Stomach smooth muscle (tissue), 2 donors: ENCODE measurements at regions not wholly inside any gene's neighbourhood (a gene's known extent, or its start where the extent isn't known, plus 50 kb on each side); places are given as distances from the start of the nearest gene placed in this dataset.
A peak's percentile ranks its signal among the peaks of the same experiment; 100 is the strongest.

Source experiments
- H3K27ac ChIP-seq: one replicate; pipeline ENCODE4 v1.7.0; 2013; ENCODE audit warnings: mild to moderate bottlenecking, low read length, inconsistent platforms
- H3K27me3 ChIP-seq, 2 donors: one replicate each; pipeline ENCODE4 v1.7.0; 2013; ENCODE audit warnings: low read length in 2 of 2; ENCODE audit not compliant: insufficient read depth in 2 of 2, control insufficient read depth in 1 of 2
- H3K36me3 ChIP-seq, 2 donors: one replicate each; pipeline ENCODE4 v1.7.0; 2013; ENCODE audit warnings: low read length in 2 of 2; ENCODE audit not compliant: control insufficient read depth in 2 of 2, insufficient read depth in 2 of 2
- H3K4me1 ChIP-seq: one replicate; pipeline ENCODE4 v1.7.0; 2013; ENCODE audit warnings: low read length; ENCODE audit not compliant: control insufficient read depth, insufficient read depth
- H3K4me3 ChIP-seq, 2 donors: one replicate each; pipeline ENCODE4 v1.7.0; 2013; ENCODE audit warnings: low read length in 2 of 2
- H3K9ac ChIP-seq, 2 donors: one replicate each; pipeline ENCODE4 v1.7.0; 2013; ENCODE audit warnings: low read length in 2 of 2, mild to moderate bottlenecking in 1 of 2
- H3K9me3 ChIP-seq, 2 donors: one replicate each; pipeline ENCODE4 v1.7.0; 2013; ENCODE audit warnings: low read length in 2 of 2; ENCODE audit not compliant: control insufficient read depth in 2 of 2
- donor health status: healthy.
- donor health status: Pancreatic carcinoma.

DNA sequence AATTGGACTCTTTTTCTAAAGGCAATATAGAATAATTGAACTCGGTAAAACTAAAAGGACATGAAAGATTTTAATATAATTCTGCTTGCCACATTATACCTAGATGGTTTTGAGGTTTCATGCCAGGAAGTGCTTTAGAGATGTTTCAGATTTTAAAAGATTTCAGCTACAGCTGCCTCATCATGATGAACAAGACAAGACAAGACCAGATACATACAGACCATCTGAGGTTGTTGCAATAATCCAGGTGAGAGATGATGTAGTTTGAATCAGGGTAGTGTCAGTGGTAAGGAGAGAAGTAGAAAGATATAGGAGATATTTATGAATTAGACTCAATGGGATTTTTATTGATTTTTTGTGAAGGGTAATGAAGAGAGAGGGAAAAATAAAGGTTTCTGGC lies 374.3 kb upstream of the HSF2 start:
- H3K27ac ChIP-seq, result no peak overlapping the region
- H3K9me3 ChIP-seq, result no peaks in the 10 kb centered on the region
- no peak overlapping the region for H3K4me3 ChIP-seq
- no peaks in the 10 kb centered on the region for H3K4me1 ChIP-seq
- no peaks in the 10 kb centered on the region for H3K27me3 ChIP-seq
- H3K9ac ChIP-seq, result no peak overlapping the region
- H3K36me3 ChIP-seq, result no peaks in the 10 kb centered on the region

DNA sequence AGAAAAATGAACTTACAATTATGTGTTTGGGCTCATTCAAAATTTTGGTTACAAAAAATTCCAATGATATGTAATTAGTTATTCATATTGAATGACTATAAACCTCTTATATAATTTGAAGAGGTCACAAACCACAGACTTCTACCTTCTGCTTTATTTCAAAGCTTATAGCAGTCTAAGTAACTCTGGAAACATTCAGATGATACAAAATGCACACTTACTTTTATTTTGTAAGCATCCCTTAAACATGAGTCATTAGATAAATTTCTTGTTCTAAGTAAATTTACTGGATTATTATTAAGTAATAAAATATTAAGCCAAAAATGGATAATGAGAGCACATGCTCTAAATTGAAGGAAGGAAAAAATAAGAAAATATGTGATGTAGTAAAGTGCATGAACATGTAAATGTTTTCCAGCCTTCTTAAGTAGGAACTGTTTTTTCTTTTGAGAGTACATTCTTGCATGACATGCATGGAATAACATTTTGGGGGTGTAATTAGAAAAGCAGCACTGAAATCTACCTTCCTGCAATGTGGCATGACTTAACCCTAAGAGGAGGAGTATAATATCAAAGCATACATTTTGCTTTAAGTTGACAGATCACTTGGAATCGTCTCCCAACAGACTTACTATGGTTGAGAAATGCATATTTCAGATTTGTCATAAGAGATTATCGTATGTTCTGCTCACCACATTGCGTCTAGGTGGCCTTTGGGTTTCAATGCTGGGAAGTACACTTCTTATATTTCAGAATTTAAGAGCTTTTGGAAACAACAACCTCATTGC lies 372.7 kb upstream of the HSF2 start:
- no peak overlapping the region for H3K9ac ChIP-seq
- no peak overlapping the region for H3K4me3 ChIP-seq
- no peaks in the 10 kb centered on the region for H3K9me3 ChIP-seq
- H3K4me1 ChIP-seq, result no peaks in the 10 kb centered on the region
- H3K27me3 ChIP-seq, result no peaks in the 10 kb centered on the region
- H3K27ac ChIP-seq, result no peak overlapping the region
- no peaks in the 10 kb centered on the region for H3K36me3 ChIP-seq

DNA sequence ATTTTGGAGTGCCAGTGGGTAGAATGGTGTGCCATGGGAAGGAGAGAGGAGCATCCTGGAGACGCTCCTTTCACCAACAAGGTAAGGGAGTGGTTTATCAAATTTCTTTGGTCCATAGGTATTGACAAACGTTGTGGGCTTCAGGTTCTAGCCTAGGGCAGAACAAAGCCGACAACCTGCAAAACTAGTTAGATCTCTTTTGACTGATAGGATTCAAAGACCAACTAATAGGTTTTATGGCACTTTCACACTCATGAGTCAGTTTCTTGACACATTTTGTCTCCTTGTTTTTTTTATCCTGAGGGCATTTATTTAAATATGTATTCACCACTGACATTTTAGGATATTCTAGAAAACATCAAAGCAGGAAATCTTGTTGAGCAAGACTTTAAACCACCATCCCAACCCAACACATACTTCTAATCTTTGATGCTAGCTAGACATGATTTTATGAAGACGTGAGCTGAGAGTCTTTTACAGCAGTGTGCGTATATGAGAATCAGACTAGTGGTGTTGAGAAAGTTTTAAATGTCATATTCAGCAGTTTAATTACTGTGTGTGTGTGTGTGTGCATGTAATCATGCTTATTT lies 370.4 kb upstream of the HSF2 start:
- no peak overlapping the region for H3K9ac ChIP-seq
- H3K4me3 ChIP-seq, result no peak overlapping the region
- H3K27ac ChIP-seq, result no peak overlapping the region
- H3K4me1 ChIP-seq, result no peaks in the 10 kb centered on the region
- no peaks in the 10 kb centered on the region for H3K9me3 ChIP-seq
- no peaks in the 10 kb centered on the region for H3K36me3 ChIP-seq
- no peaks in the 10 kb centered on the region for H3K27me3 ChIP-seq

DNA sequence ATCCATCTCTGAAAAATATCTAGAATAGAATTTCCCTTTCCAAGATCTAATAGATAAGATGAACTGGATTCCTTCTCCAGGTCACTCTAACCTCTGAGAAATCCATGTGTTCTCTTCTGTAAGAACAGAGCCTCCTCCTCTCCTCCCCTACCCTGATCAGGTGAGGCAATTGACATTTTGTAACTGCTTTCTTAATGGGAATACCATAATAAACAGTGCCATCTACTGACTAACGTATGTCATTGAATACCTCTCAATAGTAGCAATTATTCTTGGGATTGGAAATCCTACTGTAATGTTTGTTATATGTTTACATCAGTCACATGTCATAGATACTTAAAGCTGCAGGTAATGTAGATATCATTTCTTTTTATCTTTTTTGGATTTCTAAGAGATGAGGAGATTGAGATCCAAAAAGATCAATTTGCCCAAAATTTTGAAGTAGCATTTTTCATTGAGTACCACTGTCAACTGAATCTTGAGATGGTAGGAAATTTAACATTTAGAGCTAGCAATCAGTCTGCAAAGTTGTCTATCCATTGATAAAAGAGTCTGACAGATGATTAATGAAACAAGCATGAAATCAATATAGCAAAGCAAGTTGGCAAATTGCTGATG lies 365.8 kb upstream of the HSF2 start:
- H3K36me3 ChIP-seq, result no peaks in the 10 kb centered on the region
- no peaks in the 10 kb centered on the region for H3K27me3 ChIP-seq
- H3K4me1 ChIP-seq, result no peaks in the 10 kb centered on the region
- no peak overlapping the region for H3K9ac ChIP-seq
- no peaks in the 10 kb centered on the region for H3K9me3 ChIP-seq
- H3K4me3 ChIP-seq, result no peak overlapping the region
- no peak overlapping the region for H3K27ac ChIP-seq

DNA sequence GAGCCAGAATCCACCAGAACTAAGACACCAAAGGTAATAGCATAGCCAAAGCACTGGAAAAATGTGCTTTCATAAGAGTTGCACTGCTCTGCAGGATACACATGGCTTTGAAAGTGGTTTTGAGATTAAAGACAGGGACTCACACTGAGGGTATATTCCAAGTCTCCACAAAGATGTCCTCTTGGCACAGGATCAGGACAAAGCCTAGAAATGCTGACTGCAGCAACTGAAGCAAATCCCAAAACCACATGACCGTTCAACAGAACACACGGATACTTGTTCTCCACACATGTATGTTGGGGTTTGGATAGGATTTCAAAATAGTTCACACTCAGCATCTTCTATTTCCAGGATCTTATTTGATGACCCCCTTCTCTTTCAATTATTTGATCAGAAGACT lies 364.3 kb upstream of the HSF2 start:
- Histone ChIP-seq H3K4me1 (no peaks in the 10 kb centered on the region), H3K27ac (no peak overlapping the region), H3K9me3 (no peaks in the 10 kb centered on the region)

DNA sequence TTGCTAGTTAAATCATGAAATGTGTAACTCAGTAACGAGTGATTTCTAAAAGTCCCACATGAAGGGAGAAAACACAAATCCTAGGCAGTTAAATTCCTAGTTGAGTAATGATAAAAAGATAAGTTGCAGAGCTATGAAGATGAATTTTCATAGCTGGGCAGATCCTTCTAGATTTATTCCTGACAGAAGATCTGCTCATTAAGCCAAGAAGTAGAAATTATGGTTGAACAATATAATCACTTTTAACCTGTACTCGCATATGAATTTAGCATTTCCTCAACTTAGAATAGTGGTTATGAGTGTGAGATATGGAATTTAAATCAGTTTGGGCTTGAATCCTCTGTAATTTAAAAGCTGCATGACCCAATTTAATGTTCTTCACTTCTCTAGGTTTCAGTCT lies 359.2 kb upstream of the HSF2 start:
- peaks cover 9% of the 10 kb centered on the region for H3K4me1 ChIP-seq

More for the DNA sequence above, 364.3 kb upstream of the HSF2 start:
- H3K36me3 ChIP-seq, result no peaks in the 10 kb centered on the region
- no peak overlapping the region for H3K4me3 ChIP-seq
- H3K9ac ChIP-seq, result no peak overlapping the region
- no peaks in the 10 kb centered on the region for H3K27me3 ChIP-seq

DNA sequence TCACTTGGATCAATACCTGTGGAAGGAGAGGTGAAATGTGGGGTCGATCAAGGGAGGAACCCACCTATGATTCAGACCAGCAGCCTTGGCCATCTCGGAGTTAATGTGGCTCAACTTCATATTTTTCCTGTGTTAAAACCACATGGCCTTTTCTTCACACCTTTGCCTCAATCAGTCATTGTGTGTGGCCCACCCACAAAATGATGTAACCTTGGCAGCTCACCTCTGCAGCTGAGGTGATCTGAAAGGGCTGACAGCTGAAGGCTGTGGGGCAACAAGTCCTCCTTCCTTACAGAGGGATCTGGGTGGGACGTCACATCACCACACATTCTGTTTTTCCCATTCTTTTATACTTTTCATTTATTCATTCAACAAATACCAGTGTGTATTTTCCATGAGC lies 357.1 kb upstream of the HSF2 start:
- Histone ChIP-seq H3K4me3 (no peak overlapping the region), H3K9me3 (no peaks in the 10 kb centered on the region), H3K36me3 (no peaks in the 10 kb centered on the region), H3K9ac (no peak overlapping the region), H3K27ac (peak overlapping the region; percentile 62), H3K4me1 (peaks cover 9% of the 10 kb centered on the region), H3K27me3 (no peaks in the 10 kb centered on the region)

More for the DNA sequence above, 359.2 kb upstream of the HSF2 start:
- Histone ChIP-seq H3K27ac (no peak overlapping the region), H3K9ac (no peak overlapping the region), H3K27me3 (no peaks in the 10 kb centered on the region), H3K4me3 (no peak overlapping the region), H3K9me3 (no peaks in the 10 kb centered on the region), H3K36me3 (no peaks in the 10 kb centered on the region)

DNA sequence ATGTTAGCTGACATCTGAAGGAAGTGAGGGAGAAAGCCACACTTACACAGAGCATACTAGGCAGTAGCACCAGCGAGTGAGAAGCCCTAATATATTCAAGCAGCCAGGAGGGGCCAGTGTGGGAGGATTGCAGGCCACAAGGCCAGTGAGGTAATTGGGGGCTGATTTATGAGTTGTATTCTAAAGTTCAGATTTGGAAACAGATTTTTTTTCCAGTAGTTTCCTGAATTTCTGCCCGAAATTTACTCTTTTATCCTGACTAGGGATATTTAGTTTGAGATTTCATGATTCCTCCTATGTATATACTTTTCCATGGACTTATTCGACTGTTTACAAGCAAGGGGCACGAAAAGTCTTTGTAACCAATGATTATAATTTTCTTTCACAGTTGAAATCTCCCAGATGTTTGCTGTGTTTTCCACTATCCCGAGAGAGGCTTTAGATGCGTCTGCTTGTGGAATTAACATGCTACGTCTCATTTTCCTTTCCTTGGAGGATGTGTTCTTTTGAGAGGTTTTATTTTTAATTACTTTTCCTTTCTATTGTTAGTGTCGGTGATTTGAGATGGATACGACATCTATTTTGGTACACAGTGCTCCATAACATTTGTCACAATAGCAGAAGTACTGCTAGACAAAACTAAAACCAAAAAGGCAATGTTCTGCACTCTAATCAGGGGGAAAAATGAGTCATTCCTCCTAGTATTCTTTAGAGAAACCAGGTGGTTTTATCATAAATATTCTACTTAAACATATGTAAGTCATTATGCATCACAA lies 356.3 kb upstream of the HSF2 start:
- Histone ChIP-seq H3K36me3 (no peaks in the 10 kb centered on the region), H3K27me3 (no peaks in the 10 kb centered on the region), H3K9me3 (no peaks in the 10 kb centered on the region), H3K4me1 (peaks cover 9% of the 10 kb centered on the region), H3K4me3 (peak overlapping the region in 1 of 2 donors; percentile 0), H3K9ac (no peak overlapping the region), H3K27ac (peak overlapping the region; percentile 62)

DNA sequence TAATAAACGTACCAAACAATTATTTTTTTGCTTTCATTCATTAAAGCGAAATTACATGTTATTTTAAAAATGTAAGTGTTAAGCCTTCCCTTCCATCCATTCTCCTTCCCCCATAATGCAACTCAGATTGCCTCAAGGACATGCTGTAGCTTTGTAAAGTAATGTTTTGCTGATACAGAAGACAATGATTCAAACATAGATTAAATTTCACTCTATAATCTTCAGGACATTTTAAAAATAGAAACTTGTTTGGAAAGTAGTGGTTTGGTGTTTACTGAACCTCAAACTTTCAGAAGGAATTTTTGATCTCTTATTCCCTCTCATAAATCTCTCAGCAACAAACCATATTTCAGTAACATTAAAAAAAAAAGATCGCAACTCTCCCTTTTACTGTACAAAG lies 350.9 kb upstream of the HSF2 start:
- Histone ChIP-seq H3K27ac (no peak overlapping the region), H3K9me3 (no peaks in the 10 kb centered on the region), H3K4me3 (peak overlapping the region; percentile 17 to 54), H3K9ac (peak overlapping the region in 1 of 2 donors; percentile 25), H3K4me1 (peaks cover 10% of the 10 kb centered on the region), H3K27me3 (no peaks in the 10 kb centered on the region), H3K36me3 (no peaks in the 10 kb centered on the region)

DNA sequence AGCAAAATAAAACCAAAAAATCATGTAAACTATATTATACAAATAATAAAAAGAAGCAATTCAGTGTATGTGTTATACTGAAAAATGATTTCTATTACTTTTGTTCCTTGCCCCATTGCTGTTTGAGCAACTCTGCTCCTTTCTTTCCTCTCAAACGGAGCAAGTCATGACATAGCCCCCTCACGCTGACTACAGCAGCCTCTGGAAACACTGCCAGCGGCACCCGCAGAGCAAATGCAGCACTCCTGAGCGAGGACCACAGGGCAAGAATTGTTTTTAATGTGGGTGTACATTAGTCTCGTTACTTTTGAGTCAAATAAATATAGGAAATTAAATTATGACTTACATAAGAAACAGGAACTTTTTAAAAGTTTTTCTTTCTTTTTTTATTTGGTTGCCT lies 350.1 kb upstream of the HSF2 start:
- H3K27ac ChIP-seq, result no peak overlapping the region
- no peaks in the 10 kb centered on the region for H3K9me3 ChIP-seq
- peak overlapping the region in 1 of 2 donors; percentile 54 for H3K4me3 ChIP-seq
- H3K4me1 ChIP-seq, result peaks cover 7% of the 10 kb centered on the region
- H3K27me3 ChIP-seq, result no peaks in the 10 kb centered on the region
- H3K36me3 ChIP-seq, result no peaks in the 10 kb centered on the region
- H3K9ac ChIP-seq, result peak overlapping the region; percentile 25 to 37
